ENCODE measurements at regions not wholly inside any gene's neighbourhood (a gene's known extent, or its start where the extent isn't known, plus 50 kb on each side); places are given as distances from the start of the nearest gene placed in this dataset.

DNA sequence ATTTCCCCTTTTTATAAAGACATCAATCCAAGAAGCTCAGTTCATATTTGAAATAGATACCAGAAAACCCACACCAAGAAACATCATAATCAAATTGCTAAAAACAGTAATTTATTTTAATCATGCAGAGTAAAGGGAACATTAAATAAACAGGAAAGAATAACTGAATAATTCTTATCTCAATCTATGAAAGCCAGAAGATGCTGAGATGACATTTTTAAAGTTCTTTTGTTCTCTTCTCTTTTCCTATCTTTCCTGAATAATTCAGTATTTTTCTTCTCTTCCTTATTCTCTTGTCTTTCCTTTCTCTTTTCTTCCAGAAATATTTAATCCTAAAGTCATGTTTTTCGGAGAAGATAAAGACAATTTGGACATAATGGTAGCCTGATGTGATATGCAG is 259.0 kb upstream of the OPRM1 start:
- DNase-seq, result no peak

DNA sequence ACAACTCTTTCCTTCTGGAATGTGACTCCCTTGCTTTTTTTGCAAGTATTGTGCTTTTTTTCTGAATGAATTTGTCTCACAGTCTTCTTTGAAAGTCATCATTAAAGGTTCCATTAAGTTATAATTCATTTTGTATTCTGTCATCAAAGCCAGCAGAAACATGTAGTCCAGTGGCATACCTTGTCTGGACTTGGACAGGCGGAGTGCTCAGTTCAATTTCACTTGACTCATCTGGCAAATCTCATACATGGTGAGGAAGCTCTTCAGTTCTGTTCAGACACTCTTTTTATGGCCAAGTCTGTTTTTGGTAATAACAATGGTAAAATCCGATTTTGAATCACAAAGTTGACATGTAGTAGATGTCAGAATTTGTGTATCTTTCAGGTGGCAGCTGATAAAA is 260.8 kb upstream of the OPRM1 start:
- no peak for DNase-seq

DNA sequence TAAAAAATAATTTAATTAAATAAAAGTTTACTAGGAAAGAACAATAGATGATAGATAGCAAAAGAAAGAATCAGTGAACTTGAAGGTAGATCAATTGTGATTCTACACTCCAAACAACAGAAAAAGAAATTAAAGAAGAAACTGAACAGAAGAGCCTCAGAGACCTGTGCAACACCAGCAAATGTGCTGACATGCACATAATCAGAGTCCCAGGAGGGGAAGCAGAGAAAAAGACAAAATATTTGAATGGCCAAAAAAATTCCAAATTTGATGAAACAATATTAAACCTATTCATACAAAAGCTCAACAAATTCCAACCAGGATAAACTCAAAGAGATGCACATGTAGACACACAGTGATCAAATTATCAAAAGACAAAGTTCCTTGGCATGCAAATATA is 267.5 kb upstream of the OPRM1 start:
- no peak for DNase-seq

GRCh38 chr6:153767127-153767526 is 271.9 kb upstream of the OPRM1 start:
- DNase-seq, result no peak

GRCh38 chr6:153758516-153758915 is 280.5 kb upstream of the OPRM1 start:
- DNase-seq, result no peak

GRCh38 chr6:153735761-153736160 is 303.3 kb upstream of the OPRM1 start:
- DNase-seq, result no peak

GRCh38 chr6:153729189-153729588 is 309.9 kb upstream of the OPRM1 start:
- no peak for DNase-seq

- no peak for DNase-seq
Observed at GRCh38 chr6:153727885-153728284, 311.2 kb upstream of the OPRM1 start.

GRCh38 chr6:153725456-153725855 is 313.6 kb upstream of the OPRM1 start:
- DNase-seq, result no peak

DNA sequence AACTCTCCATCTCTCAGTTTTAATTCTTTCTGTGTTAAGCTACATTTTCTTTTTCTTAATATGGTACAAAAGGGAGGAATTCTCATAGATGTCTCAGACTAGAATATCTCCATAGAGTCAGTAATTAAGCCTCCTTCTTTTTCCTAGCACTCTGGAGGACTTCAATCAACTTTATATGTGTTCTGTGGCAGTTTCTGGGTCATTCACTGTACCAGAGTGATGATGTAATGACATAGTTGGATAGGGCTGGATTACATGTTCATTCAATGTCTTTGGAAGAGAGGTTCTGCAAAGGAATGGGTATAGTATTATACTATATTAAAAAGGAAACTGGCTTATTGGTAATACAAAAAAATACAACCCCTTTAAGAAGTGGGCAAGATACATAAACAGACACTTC is 318.3 kb upstream of the OPRM1 start:
- no peak for DNase-seq

- no peak for DNase-seq
Observed at GRCh38 chr6:153705429-153705828, 333.6 kb upstream of the OPRM1 start.

- DNase-seq, result no peak
Observed at GRCh38 chr6:153702671-153703070, 336.4 kb upstream of the OPRM1 start.

DNA sequence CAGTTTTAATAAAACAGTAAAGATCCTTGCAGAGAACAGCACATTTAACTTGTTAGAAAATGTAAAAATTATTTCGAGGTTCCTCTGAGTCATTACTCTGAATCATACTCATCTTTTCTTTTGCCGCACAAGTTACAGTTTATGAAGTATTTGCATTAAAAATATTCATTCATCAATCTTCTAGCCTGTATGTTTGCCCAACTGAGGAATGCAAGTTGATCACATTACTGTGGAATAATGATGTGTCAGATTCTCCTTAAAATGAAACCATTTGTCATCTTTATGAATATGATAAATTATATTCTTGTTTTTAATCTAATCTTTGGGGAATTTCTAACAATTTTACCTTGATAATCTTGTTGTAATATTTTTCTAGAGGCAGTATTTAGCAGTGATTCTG is 340.4 kb upstream of the OPRM1 start:
- DNase-seq, result no peak

DNA sequence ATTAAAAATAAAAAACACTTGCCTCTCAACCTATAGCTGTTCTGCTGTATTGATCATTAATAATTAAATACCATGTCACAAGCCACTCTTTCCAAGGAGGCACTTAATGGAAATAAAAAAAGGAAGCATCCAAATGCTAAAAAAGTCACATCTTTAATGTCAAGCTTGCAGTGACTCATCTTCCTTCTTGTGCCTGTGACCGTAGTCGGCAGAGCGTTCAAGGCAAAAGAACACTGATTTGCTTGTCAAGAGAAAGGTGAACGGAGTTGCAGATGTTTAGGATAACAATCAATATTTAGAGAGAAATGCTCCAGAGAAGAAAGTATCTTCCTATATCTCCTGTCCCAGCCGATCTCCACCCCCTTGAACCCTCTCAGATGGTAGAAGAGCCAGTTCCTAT is 341.0 kb upstream of the OPRM1 start:
- no peak for DNase-seq

GRCh38 chr6:153677522-153677921 is 361.5 kb upstream of the OPRM1 start:
- no peak for DNase-seq

GRCh38 chr6:153673750-153674149 is 365.3 kb upstream of the OPRM1 start:
- DNase-seq, result no peak

DNA sequence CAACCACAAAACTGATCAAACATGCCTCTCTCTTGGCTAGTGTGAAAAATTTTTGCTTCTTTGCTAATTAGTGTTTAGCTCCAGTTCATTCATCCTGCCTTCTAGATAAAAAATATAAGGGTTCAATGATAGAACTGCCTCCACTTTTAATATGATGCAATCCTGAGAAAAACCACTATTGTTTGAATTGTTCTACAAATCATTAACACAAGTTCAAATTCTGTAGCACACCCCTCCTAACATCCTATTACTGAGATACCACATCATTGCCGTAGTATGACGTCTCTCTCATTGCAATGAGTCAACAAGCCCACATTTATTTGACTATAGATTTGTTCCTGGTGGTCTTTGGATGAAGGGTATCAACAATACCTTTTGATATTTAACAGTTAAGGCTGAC is 365.8 kb upstream of the OPRM1 start:
- no peak for DNase-seq

- DNase-seq, result no peak
Observed at GRCh38 chr6:153670403-153671026, 368.5 kb upstream of the OPRM1 start.

GRCh38 chr6:153668758-153669157 is 370.3 kb upstream of the OPRM1 start:
- DNase-seq, result no peak

GRCh38 chr6:153662982-153663381 is 376.1 kb upstream of the OPRM1 start:
- no peak for DNase-seq

- DNase-seq, result no peak
Observed at GRCh38 chr6:153645326-153645725, 393.7 kb upstream of the OPRM1 start.

GRCh38 chr6:153644000-153644399 is 395.0 kb upstream of the OPRM1 start:
- DNase-seq, result no peak

- DNase-seq, result no peak
Observed at GRCh38 chr6:153634416-153634815, 404.6 kb upstream of the OPRM1 start.

GRCh38 chr6:153625089-153625488 is 414.0 kb upstream of the OPRM1 start:
- DNase-seq, result no peak

- no peak for DNase-seq
Observed at GRCh38 chr6:153624528-153624927, 414.5 kb upstream of the OPRM1 start.

DNA sequence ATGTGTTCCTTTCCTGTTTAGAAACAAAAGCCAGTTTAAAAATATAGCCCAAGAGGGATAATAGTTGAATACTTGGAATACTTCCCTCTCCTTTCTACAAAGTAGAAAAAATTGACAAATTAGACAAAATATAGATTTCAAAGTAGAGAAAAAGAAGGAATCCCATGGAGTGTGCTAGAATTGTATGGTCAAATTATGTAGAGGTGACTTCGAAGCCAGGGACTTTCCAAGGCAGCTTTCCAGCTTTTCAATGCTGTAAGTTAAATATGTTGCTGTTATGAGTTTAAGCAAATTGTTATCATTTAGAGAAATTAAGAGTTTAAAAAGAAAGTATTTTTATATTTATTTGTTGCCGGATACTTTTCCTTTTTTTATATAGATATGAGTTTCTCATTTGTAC is 415.5 kb upstream of the OPRM1 start:
- no peak for DNase-seq

All from activated CD4-positive, CD25-positive, alpha-beta regulatory T cell treated with anti-CD3 and anti-CD28 coated beads, Interleukin-2, amount 50 U/mL, for 72 hours (primary cell).